Gastroesophageal sphincter (tissue), 3 donors: ENCODE measurements at regions not wholly inside any gene's neighbourhood (a gene's known extent, or its start where the extent isn't known, plus 50 kb on each side); places are given as distances from the start of the nearest gene placed in this dataset.

Experiments
- EP300 ChIP-seq: sonication (generic); formaldehyde crosslinking; IDR thresholded peaks from one replicate; pipeline ENCODE4 v1.6.1; 2017; ENCODE audit warnings: antibody characterized with exemption, mild to moderate bottlenecking
- POLR2A ChIP-seq, 2 donors: fragments of 450-650 bp; IDR thresholded peaks; one replicate each; pipeline ENCODE4 v1.6.1; 2017; ENCODE audit warnings: antibody characterized with exemption in 2 of 2, mild to moderate bottlenecking in 2 of 2, moderate library complexity in 1 of 2
- POLR2AphosphoS5 ChIP-seq: sonication (generic); formaldehyde crosslinking; IDR thresholded peaks from one replicate; pipeline ENCODE4 v1.6.1; 2017; ENCODE audit warnings: antibody characterized with exemption
- TF ChIP-seq, protein P1 (sequence below), 4 experiments: fragments of 200-600 bp in 2 of 4; fragments of 450-650 bp in 2 of 4; sonication (generic) in 1 of 4; IDR thresholded peaks; one replicate each; pipeline ENCODE4 v1.5.1; 2017 to 2019; ENCODE audit warnings: antibody characterized with exemption in 4 of 4, mild to moderate bottlenecking in 2 of 4, moderate library complexity in 2 of 4

- TF ChIP-seq, protein P1, sequence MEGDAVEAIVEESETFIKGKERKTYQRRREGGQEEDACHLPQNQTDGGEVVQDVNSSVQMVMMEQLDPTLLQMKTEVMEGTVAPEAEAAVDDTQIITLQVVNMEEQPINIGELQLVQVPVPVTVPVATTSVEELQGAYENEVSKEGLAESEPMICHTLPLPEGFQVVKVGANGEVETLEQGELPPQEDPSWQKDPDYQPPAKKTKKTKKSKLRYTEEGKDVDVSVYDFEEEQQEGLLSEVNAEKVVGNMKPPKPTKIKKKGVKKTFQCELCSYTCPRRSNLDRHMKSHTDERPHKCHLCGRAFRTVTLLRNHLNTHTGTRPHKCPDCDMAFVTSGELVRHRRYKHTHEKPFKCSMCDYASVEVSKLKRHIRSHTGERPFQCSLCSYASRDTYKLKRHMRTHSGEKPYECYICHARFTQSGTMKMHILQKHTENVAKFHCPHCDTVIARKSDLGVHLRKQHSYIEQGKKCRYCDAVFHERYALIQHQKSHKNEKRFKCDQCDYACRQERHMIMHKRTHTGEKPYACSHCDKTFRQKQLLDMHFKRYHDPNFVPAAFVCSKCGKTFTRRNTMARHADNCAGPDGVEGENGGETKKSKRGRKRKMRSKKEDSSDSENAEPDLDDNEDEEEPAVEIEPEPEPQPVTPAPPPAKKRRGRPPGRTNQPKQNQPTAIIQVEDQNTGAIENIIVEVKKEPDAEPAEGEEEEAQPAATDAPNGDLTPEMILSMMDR (IDR thresholded peaks at IDR 0.05): no peak
- no peak for TF ChIP-seq POLR2A (IDR thresholded peaks at IDR 0.05)
- no peak for TF ChIP-seq POLR2AphosphoS5
- TF ChIP-seq EP300: no peak
Measured at GRCh38 chr21:35873441-35873840, 186.9 kb downstream of the SETD4 start.
